IgD-negative memory B cell (primary cell): ENCODE measurements at regions not wholly inside any gene's neighbourhood (a gene's known extent, or its start where the extent isn't known, plus 50 kb on each side); places are given as distances from the start of the nearest gene placed in this dataset.
"Not testable (repeated sequence)": the region's sequence is repeated elsewhere in the genome, so short reads cannot be mapped to it uniquely, and the experiment has no call there.

Experiments
- H3K27ac Mint-ChIP-seq, 3 donors: one replicate each; pipeline ENCODE4 v1.8.0; 2020 to 2022; ENCODE audit warnings: mild to moderate bottlenecking in 3 of 3, mixed read lengths in 3 of 3, moderate library complexity in 1 of 3
- H3K27me3 Mint-ChIP-seq: one replicate; pipeline ENCODE4 v1.8.0; 2021; ENCODE audit warnings: mixed read lengths
- H3K36me3 Mint-ChIP-seq: one replicate; pipeline ENCODE4 v1.8.0; 2020; ENCODE audit warnings: mild to moderate bottlenecking, mixed read lengths
- H3K4me1 Mint-ChIP-seq, 3 donors: one replicate each; pipeline ENCODE4 v1.8.0; 2020 to 2022; ENCODE audit warnings: mixed read lengths in 3 of 3, mild to moderate bottlenecking in 1 of 3
- H3K4me3 Mint-ChIP-seq, 4 donors: one replicate each; pipeline ENCODE4 v1.8.0; 2020 to 2022; ENCODE audit warnings: mild to moderate bottlenecking in 4 of 4, mixed read lengths in 4 of 4, moderate library complexity in 3 of 4
- H3K9me3 Mint-ChIP-seq, 3 donors: one replicate each; pipeline ENCODE4 v1.8.0; 2020 to 2021; ENCODE audit warnings: mixed read lengths in 3 of 3, mild to moderate bottlenecking in 1 of 3

- Mint-ChIP-seq H3K4me1 (peaks cover 0 to 5% (median 0%) of the 10 kb centered on the region in 3 donors), H3K4me3 (no peak overlapping the region), H3K9me3 (no peaks in the 10 kb centered on the region), H3K27ac (no peak overlapping the region), H3K36me3 (peaks cover 10% of the 10 kb centered on the region), H3K27me3 (peaks cover 1% of the 10 kb centered on the region)
Observed at GRCh38 chr3:20380295-20380694, 194.3 kb upstream of the SGO1 start.

GRCh38 chr3:20378315-20378714 is 192.3 kb upstream of the SGO1 start:
- no peak overlapping the region for H3K27ac Mint-ChIP-seq
- peaks cover 1% of the 10 kb centered on the region for H3K27me3 Mint-ChIP-seq
- H3K9me3 Mint-ChIP-seq, result no peaks in the 10 kb centered on the region
- peaks cover 0 to 5% (median 0%) of the 10 kb centered on the region in 3 donors for H3K4me1 Mint-ChIP-seq
- H3K36me3 Mint-ChIP-seq, result peaks cover 10% of the 10 kb centered on the region
- no peak overlapping the region for H3K4me3 Mint-ChIP-seq

- H3K27me3 Mint-ChIP-seq, result peaks cover 1% of the 10 kb centered on the region
- no peak overlapping the region for H3K4me3 Mint-ChIP-seq
- no peaks in the 10 kb centered on the region for H3K9me3 Mint-ChIP-seq
- H3K36me3 Mint-ChIP-seq, result peaks cover 9% of the 10 kb centered on the region
- H3K27ac Mint-ChIP-seq, result no peak overlapping the region
- H3K4me1 Mint-ChIP-seq, result peaks cover 0 to 5% (median 0%) of the 10 kb centered on the region in 3 donors
Observed at GRCh38 chr3:20376665-20377217, 190.7 kb upstream of the SGO1 start.

- no peaks in the 10 kb centered on the region for H3K9me3 Mint-ChIP-seq
- peaks cover 3% of the 10 kb centered on the region for H3K36me3 Mint-ChIP-seq
- H3K4me3 Mint-ChIP-seq, result no peak overlapping the region
- H3K27me3 Mint-ChIP-seq, result peaks cover 1% of the 10 kb centered on the region
- peaks cover 0 to 5% (median 0%) of the 10 kb centered on the region in 3 donors for H3K4me1 Mint-ChIP-seq
- no peak overlapping the region for H3K27ac Mint-ChIP-seq
Observed at GRCh38 chr3:20375302-20375701, 189.3 kb upstream of the SGO1 start.

- H3K36me3 Mint-ChIP-seq, H3K4me3 Mint-ChIP-seq, H3K4me1 Mint-ChIP-seq, H3K9me3 Mint-ChIP-seq, H3K27me3 Mint-ChIP-seq: not testable (repeated sequence)
- H3K27ac Mint-ChIP-seq, result peak overlapping the region in 1 of 3 donors; percentile 32
Observed at GRCh38 chr3:20370273-20371063, 184.5 kb upstream of the SGO1 start.

GRCh38 chr3:20361000-20361399 is 175.0 kb upstream of the SGO1 start:
- no peak overlapping the region for H3K4me3 Mint-ChIP-seq
- H3K27ac Mint-ChIP-seq, result no peak overlapping the region
- no peaks in the 10 kb centered on the region for H3K4me1 Mint-ChIP-seq
- H3K36me3 Mint-ChIP-seq, result peaks cover 13% of the 10 kb centered on the region
- H3K27me3 Mint-ChIP-seq, result no peaks in the 10 kb centered on the region
- H3K9me3 Mint-ChIP-seq, result peaks cover 0 to 2% (median 1%) of the 10 kb centered on the region in 3 donors

- Mint-ChIP-seq H3K27me3 (no peaks in the 10 kb centered on the region), H3K36me3 (no peaks in the 10 kb centered on the region), H3K4me1 (no peaks in the 10 kb centered on the region)
Observed at GRCh38 chr3:20353286-20353685, 167.3 kb upstream of the SGO1 start.

GRCh38 chr3:20352546-20353179 is 166.7 kb upstream of the SGO1 start:
- Mint-ChIP-seq H3K9me3 (peaks cover 0 to 2% (median 0%) of the 10 kb centered on the region in 3 donors), H3K27me3 (no peaks in the 10 kb centered on the region)

More at GRCh38 chr3:20353286-20353685, 167.3 kb upstream of the SGO1 start:
- H3K4me3 Mint-ChIP-seq, result no peak overlapping the region
- no peak overlapping the region for H3K27ac Mint-ChIP-seq
- H3K9me3 Mint-ChIP-seq, result peaks cover 0 to 2% (median 0%) of the 10 kb centered on the region in 3 donors

GRCh38 chr3:20350449-20350848 is 164.4 kb upstream of the SGO1 start:
- H3K36me3 Mint-ChIP-seq, result no peaks in the 10 kb centered on the region
- H3K27ac Mint-ChIP-seq, result no peak overlapping the region
- no peaks in the 10 kb centered on the region for H3K27me3 Mint-ChIP-seq
- H3K4me3 Mint-ChIP-seq, result no peak overlapping the region
- H3K4me1 Mint-ChIP-seq, result no peaks in the 10 kb centered on the region
- no peaks in the 10 kb centered on the region for H3K9me3 Mint-ChIP-seq

More at GRCh38 chr3:20352546-20353179, 166.7 kb upstream of the SGO1 start:
- Mint-ChIP-seq H3K4me1 (no peaks in the 10 kb centered on the region), H3K27ac (no peak overlapping the region), H3K4me3 (no peak overlapping the region), H3K36me3 (no peaks in the 10 kb centered on the region)

GRCh38 chr3:20346916-20347315 is 160.9 kb upstream of the SGO1 start:
- no peaks in the 10 kb centered on the region for H3K27me3 Mint-ChIP-seq
- no peaks in the 10 kb centered on the region for H3K4me1 Mint-ChIP-seq
- no peak overlapping the region for H3K27ac Mint-ChIP-seq
- H3K4me3 Mint-ChIP-seq, result no peak overlapping the region
- H3K9me3 Mint-ChIP-seq, result peaks cover 0 to 2% (median 0%) of the 10 kb centered on the region in 3 donors
- H3K36me3 Mint-ChIP-seq, result no peaks in the 10 kb centered on the region

- no peak overlapping the region for H3K27ac Mint-ChIP-seq
- H3K4me1 Mint-ChIP-seq, result no peaks in the 10 kb centered on the region
- no peak overlapping the region for H3K4me3 Mint-ChIP-seq
- peaks cover 0 to 2% (median 0%) of the 10 kb centered on the region in 3 donors for H3K9me3 Mint-ChIP-seq
- H3K36me3 Mint-ChIP-seq, result peaks cover under 1% of the 10 kb centered on the region
- H3K27me3 Mint-ChIP-seq, result no peaks in the 10 kb centered on the region
Observed at GRCh38 chr3:20346369-20346768, 160.4 kb upstream of the SGO1 start.

GRCh38 chr3:20344400-20344959 is 158.5 kb upstream of the SGO1 start:
- no peak overlapping the region for H3K27ac Mint-ChIP-seq
- no peak overlapping the region for H3K4me3 Mint-ChIP-seq
- H3K4me1 Mint-ChIP-seq, result no peaks in the 10 kb centered on the region
- peaks cover 4% of the 10 kb centered on the region for H3K36me3 Mint-ChIP-seq
- H3K27me3 Mint-ChIP-seq, result no peaks in the 10 kb centered on the region
- peaks cover 0 to 2% (median 0%) of the 10 kb centered on the region in 3 donors for H3K9me3 Mint-ChIP-seq

- H3K27me3 Mint-ChIP-seq, result no peaks in the 10 kb centered on the region
- H3K27ac Mint-ChIP-seq, result no peak overlapping the region
- peaks cover 4% of the 10 kb centered on the region for H3K36me3 Mint-ChIP-seq
- no peak overlapping the region for H3K4me3 Mint-ChIP-seq
- H3K9me3 Mint-ChIP-seq, result peaks cover 0 to 2% (median 0%) of the 10 kb centered on the region in 3 donors
- H3K4me1 Mint-ChIP-seq, result no peaks in the 10 kb centered on the region
Observed at GRCh38 chr3:20343790-20344189, 157.8 kb upstream of the SGO1 start.

- Mint-ChIP-seq H3K36me3 (peaks cover 4% of the 10 kb centered on the region), H3K27ac (no peak overlapping the region), H3K9me3 (peaks cover 0 to 2% (median 0%) of the 10 kb centered on the region in 3 donors), H3K4me1 (no peaks in the 10 kb centered on the region), H3K4me3 (no peak overlapping the region), H3K27me3 (no peaks in the 10 kb centered on the region)
Observed at GRCh38 chr3:20340324-20340928, 154.4 kb upstream of the SGO1 start.

- no peaks in the 10 kb centered on the region for H3K9me3 Mint-ChIP-seq
- no peak overlapping the region for H3K27ac Mint-ChIP-seq
- peaks cover 4% of the 10 kb centered on the region for H3K36me3 Mint-ChIP-seq
- H3K4me3 Mint-ChIP-seq, result no peak overlapping the region
- H3K27me3 Mint-ChIP-seq, result peaks cover 3% of the 10 kb centered on the region
- H3K4me1 Mint-ChIP-seq, result no peaks in the 10 kb centered on the region
Observed at GRCh38 chr3:20336572-20336971, 150.6 kb upstream of the SGO1 start.
